ENCODE measurements at regions not wholly inside any gene's neighbourhood (a gene's known extent, or its start where the extent isn't known, plus 50 kb on each side); places are given as distances from the start of the nearest gene placed in this dataset.

DNA sequence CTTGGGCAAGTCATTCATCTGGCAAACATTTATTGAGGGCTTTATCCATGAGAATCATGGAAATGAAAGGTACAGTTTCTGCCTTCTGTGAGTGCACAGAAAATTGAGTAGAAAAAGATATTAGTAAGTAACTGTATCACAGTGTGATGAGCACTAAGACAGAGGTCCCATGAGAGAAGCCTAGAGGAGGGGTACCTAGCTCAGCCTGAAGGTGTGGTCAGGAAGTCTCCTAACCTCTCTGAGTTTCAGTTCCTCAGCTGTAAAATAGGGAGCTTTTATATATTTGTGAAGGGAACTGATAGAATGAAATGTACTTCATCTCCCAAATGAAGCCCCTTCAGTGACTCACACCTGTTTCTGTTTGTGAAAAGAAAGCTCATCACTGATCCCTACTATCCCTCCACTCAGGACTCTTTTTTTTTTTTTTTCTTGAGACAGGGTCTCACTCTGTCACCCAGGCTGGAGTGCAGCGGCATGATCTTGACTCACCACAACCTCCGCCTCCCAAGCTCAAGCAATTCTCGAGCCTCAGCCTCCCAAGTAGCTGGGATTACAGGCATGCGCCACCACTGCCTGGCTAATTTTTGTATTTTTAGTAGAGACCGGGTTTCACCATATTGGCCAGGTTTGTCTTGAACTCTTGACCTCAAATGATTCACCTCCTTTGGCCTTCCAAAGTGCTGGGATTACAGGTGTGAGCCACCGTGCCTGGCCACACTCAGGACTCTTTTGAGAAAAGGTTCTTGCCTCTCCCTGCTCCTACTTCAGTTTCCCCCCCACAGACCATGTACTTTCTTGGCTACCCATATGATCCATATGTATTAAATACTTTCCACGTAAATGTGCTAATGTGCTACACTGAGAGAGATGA, 93.7 kb upstream of the FUT8 start:
- DNase-seq (ENCODE audit: low read depth) = no peak

DNA sequence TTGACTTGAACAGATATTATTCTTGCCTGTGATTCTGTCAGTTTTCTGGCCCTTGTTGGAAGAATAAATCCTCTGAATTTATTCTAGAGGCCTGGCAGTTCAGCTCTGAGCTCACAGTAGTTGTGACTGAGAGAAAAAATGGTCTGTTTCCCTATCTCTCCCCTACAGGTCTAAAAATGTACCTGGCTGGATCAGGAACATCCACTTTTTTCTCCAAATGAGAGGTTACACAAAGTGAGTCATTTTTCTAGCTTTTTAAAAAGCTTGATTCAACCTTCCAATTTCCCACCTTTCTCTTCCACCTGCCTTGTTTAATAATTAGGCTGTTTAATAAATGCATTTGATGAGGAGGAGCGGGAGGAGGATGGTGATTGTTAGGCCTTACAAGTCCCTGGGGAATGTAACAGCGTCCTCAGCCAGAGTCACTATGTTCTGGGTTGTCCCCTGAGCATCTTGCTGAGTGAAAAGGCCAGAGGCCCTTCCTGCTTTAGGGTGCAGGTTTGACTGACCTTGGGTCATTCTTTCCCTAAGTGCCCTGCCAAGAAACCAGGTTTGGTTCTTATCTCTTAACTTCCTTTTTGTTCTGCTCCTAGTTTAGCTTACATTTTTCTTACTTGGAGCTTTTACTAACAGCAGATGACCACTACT, 91.7 kb upstream of the FUT8 start:
- DNase-seq (ENCODE audit: low read depth) = no peak

DNA sequence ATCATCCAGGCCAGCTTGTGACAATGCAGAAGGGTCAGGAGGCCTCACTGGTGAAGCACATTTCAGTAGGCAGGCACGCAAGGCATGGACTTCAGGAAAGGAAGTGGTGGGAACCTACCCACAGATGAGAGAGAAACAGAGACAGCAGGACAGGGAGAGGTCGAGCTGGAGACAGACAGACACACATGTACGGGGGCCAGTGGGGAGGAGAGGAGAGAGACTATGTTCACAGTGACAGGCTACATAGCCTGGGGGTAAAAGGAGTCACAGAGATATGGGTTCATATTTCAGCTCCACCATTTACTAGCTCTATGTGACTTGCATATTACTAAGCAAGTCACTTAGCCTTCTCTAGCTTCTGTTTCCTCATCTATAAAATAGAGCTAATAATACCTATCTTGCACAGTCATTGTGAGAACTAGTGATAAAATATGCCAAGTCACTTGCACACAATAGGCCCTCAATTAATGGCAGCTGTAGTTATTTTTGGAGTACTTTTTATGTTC, 91.1 kb upstream of the FUT8 start:
- DNase-seq (ENCODE audit: low read depth) = no peak

DNA sequence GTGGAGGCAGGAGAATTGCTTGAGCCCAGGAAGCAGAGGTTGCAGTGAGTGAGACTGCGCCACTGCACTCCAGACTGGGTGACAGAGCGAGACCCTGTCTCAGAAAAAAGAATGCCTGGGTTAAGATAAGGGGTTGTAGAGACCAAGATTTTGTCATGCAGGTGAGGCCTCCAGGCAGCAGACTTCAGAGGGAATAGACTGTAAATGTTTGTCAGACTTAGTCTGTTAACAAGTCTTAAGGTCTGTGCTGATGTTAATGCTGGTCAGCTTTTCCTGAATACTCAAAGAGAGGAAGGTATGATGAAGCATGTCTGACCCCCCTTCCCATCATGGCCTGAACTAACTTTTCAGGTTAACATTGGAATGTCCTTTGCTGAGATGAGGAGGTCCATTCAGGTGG, 83.0 kb upstream of the FUT8 start:
- no peak for DNase-seq (ENCODE audit: low read depth)

DNA sequence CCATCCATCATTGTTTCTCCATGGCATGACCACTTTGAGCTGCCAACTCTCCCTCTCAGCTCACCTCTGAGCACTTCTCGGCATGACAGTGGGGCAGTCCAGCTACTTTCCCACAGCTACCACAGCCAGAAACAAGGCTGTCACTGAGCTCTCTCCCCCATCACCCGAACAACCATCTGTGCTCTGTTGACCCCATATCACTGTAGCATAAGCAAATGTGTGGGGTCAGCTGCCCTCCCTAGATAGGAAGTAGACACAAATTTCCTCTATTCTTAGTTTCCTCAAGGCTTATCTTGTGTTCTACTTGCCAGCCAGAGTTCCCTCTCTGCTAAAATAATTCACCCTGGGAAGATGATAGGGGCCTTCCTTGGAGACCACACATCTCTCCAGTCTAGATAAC, 82.6 kb upstream of the FUT8 start:
- no peak for DNase-seq (ENCODE audit: low read depth)

DNA sequence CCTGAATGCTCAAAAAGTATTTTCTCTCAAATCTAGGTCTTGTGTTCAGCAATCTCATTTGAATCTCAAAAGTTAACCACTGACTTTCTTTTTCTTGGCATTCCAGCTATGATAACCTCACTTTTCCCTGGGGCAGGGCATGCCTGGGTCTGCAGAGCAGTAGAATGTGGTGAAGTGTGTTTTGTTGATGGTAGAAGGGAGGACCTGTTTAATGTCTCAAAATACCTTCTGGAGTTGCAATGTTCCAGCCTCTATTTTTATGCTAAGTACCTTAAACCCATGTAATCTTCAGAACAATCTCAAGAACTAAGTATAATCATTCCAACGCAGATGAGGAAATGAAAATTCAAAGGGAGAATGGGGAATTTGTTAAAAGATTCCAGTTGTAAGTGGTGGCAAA, 82.1 kb upstream of the FUT8 start:
- no peak for DNase-seq (ENCODE audit: low read depth)

DNA sequence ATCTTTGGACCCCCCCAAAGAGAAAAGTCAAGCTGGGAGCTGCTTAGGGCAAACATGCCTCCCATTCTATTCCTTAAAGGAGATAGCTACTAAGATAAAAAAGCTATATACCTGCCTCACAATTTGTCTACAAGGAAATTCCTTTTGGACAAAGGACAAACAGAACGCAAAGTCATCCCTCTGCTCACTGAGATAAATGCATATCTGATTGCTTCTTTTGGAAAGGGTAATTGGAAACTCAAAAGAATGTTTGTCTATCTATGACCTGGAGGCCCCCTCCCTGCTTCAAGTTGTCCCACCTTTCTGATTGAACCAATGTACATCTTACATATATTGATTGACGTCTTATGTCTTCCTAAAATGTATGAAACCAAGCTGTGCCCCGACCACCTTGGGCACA, 80.9 kb upstream of the FUT8 start:
- DNase-seq (ENCODE audit: low read depth) = no peak

DNA sequence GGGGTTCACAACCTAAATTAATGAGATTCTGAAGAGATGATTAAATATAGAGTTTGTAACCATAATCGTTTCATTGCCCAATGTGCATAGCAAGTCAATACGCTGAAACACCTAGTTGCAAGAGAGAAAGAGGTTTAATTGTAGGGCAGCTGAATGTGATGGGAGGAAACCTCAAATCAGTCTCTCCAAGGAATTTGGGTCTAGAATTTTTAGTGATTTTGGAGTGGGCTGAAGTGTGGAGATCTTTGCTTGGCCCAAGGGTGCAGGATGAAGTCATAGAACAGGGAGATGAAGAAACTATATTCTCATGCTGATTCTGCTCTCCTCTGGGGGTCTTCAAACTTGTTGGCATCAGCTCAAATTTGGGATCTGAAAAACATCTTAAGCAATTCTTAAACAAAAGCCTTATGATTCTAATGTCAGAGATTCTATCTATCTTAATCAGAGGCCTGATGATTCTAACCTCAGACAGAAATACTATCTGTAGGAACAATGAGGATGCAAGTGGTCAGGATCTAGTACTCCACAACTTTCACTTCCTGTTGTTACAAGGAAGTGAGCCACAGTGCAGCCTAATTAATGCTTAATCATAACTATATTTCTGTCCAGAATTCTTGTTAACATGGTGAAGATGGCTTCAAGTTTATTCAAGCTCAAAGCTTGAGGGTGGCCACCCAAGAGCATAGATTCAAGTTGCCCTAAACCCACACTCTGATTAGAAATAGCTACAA, 80.2 kb upstream of the FUT8 start:
- peak; percentile 26 for DNase-seq (ENCODE audit: low read depth)

DNA sequence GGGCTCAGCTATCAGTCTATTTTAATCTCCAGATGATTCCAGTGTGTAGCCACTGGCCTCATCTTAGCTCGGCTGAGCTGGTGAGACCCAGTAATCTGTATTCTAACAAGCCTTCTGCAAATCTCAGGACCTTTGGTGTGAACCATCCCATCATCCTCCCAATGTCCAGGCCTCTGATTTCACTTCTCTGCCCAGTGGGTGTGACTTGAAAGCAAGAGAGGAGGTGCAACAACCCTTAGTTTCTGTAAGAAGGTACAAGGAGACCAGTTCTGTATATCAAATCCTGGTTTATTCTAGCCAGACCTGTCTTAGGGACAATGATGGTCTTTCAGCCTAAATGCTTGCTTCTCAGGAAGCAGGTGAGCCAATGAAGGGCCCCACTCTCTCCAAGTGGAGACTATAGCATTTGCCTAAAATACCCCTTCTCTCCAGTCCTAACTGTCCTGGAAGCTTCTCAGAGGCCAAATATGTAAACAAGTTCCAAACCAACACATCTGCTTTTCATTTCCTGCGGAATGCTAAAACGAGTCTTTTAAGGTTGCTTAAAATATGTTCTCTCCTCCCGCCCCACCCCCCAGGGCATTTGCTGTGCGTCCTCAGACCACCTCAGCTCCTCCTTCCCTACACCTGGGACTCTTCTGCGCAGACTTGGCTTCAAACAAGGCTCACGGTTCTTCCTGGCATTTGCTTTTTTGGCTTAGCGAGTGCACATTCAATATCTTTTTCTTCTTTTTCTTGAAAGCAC, 78.4 kb upstream of the FUT8 start:
- no peak for DNase-seq (ENCODE audit: low read depth)

DNA sequence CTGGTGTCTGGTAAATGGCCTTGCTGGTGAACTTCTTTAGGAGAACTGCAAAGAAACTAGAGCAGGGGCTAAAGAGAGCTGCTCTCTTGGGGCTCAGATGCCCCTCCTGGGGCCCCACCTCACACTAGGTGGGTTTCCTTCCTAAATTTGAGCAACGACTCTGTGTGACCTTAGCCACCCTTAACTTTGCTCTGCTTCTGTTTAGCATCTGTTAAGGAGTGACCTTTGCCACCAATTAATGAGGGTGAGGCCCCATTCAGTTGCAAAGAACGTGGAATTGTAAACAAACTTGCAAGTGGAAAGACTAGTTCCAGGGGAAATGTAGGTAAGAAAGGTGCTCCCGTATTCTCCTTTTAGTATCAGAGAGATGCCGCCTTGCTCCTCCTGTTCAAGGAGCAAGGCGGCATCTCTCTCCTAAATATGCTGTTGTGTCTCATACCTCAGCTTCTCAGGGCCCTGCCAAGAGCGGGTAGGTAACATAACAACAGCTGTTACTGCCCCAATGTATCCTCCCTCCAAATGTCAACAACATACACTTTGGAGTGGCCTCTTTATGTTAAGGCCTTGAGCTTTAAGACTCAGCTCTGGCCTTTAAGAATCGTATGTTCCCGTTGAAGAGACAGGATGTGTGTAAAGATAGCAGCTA, 77.6 kb upstream of the FUT8 start:
- DNase-seq (ENCODE audit: low read depth) = no peak

DNA sequence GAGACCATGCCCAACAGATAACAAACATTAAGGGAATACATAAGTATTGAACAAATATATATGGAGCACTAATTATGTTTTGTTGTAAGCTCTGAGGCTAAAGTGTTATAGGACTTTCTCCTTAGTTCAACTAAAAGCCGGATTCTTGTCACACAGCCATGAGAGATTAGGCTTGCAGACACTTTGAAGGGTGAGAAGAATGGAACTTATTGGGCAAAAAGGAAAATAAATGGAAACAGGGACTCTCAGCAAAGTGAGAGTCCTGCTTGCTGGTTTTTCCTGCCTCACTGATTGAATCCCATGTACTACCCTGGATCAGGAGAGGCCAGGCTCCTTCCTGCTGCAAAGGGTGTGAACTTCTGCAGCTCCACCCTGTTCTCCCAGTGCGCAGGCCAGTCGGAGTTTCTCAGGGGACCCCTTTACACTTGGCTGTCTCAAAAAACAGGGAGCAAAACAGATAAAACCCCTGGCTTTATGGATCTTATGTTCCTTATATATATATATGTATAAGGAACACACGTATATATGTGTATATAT, 77.1 kb upstream of the FUT8 start:
- DNase-seq (ENCODE audit: low read depth) = no peak

DNA sequence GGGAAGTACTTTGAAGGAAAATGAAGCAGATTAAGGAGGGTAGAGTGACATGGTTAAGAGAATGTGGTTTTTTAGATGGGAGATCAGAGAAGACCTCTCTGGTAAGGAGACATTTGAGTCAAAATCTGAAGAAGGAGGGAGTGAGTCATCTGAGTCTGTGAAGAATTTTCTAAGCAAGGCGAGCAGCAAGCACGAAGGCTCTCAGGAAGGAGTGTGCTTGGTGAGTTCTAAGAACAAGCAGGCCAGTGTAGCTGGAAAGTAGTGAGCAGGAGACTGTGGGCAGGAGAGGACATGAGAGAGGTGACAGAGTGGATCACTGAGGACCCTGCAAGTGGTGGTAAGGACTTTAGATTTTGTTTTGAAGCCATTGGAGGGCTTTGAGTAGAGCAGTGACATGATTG, 76.3 kb upstream of the FUT8 start:
- no peak for DNase-seq (ENCODE audit: low read depth)

DNA sequence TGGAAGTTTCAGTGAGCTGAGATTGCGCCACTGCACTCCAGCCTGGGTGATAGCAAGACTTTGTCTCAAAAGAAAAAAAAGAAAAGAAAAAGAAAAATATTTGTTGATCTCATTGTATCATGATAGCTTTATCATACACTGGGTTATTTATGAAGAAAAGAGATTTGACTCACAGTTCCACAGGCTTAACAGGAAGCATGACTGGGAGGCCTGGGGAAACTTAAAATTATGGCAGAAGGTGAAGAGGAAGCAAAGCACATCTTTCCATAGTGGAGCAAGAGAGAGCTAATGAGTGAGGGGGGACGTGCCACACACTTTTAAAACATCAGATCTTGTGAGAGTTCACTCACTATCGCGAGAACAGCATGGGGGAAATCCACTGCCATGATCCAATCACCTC, 72.7 kb upstream of the FUT8 start:
- DNase-seq (ENCODE audit: low read depth) = no peak

DNA sequence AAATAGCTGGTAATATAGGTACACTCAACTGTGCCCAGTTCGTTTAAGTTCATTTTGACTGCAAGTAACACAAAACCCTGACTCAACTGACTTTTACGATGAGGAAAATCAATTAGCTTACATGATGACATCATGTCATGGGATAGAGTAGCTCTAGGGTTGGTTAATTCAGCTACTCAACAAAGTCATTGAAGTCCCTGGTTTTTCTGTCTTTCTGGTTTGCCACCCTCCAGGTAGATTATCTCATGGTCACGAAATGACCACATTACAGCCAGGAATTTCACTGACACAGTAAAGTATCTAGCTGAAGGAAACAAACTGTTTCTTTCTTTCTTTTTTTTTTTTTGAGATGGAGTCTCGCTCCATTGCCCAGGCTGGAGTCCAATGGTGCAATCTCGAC, 68.5 kb upstream of the FUT8 start:
- no peak for DNase-seq (ENCODE audit: low read depth)

DNA sequence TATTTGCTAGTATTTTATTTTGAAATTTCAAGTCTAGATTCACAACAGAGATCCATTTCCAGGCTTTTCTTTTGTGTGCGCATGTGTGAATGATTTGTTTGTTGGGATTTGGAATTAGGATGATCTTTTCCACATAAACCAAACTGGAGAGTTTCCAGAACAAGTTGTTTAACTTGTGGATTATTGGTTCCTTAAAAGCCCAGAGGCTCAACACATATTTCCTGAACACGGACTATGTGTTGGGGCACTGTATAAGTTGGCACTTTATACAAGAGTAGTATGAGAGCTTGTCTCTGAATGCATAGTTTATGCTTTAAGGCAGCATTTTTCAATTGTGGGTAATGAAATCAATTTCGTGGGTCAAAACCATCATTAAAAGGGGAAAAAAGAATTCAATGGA, 67.3 kb upstream of the FUT8 start:
- no peak for DNase-seq (ENCODE audit: low read depth)

DNA sequence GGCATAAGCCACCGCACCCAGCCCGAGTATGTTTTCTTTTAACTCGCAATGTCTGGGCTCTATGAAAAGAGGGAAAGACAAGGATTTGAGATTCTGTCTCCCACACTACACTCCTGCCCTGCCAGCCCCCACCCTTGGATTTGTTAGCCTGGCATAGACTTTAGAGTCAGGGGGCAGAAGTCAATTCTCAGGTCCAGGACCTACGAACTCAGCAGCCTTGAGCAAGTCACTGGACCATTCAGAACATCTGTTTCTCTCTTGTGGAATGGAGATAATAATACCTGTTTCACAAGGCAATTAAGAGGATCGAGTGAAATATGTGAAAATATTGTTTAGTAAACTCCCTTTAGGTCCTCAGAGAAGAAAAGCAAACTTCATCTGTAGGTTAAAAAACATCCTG, 66.1 kb upstream of the FUT8 start:
- DNase-seq (ENCODE audit: low read depth) = no peak

DNA sequence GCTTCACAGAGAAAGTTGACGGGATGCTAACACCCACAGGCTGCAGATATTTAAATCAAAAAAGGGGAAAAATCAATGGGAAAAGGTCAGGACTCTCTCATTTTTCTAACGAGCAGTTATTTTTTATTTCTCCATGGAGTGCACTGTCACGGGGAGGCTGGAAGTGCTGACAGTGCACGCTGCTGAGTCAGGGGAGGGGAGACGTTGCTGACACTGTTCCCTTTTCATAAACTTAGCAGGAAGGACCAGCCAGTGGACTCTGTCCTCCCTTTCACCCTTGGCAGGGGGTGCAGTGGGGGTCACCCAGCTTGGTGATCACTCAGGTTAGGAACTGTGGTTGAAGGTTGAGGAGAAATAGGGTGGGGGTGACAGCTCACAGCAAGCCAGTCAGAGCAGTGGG, 65.6 kb upstream of the FUT8 start:
- DNase-seq (ENCODE audit: low read depth) = no peak

DNA sequence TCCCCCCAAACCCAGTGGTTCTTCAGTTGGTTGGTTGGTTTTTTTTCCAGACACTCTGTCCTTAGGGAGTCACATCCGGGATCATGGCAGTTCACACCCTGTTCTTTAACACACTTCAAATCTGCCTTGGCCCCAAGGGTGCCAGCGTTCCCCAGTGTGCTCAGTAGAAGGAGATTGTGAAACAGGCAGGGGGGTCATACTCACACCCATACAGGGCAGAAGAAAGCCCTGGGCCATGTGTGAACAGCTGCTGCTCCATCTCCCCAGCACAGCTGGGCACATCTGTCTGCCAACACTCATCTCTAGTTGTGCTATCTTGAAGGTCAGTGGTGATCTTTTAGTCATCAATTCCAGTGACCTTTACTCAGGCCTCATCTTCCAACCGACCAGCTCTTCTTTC, 64.4 kb upstream of the FUT8 start:
- peak; percentile 69 for DNase-seq (ENCODE audit: low read depth)

DNA sequence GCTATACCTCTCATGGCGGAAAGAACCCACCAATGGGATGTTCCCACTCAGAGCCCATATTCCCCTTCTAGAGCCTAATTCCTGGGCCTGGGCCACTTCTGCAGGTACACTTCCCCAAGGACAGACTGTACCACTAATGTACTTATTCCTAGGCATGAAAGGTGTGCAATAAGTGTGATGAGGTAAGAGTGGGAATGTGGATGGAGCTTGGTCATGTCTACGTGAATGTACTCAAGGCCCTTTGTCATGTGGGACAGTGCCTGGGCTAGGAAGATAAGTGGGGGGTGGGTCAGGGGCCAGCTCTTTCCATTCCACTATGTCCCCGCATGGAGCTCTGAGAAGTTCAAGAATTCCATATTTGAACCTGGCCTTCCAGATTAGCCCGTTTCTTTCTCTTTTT, 63.4 kb upstream of the FUT8 start:
- DNase-seq (ENCODE audit: low read depth) = no peak

DNA sequence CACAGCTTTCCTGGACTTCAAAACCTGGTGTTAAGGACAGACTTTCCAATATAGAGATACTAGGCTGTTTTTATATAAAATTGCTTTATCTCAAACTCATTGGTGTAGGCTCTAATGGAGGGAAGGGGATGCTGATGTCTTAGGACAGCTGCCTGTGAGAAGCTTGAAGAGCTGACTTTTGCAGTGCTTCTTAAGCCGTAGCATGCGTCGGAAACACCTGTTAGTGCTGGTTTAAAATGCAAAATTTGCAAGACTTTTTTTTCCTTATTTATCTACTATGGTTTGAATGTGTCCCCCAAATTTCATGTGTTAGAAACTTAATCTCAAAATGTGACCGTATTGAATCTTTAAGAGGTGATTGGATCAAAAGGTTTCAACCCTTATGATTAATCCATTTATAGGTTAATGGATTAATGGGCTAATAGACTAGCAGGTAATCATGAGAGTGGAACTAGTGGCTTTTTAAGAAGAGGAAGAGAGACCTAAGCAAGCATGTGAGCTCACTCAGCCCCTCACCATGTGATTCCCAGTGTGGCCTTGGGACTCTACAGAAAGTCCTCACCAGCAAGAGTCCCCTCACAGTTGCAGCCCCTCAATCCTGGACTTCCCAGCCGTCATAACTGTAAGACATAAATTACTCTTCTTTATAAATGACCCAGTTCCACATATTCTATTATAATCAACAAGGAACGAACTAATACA, 60.9 kb upstream of the FUT8 start:
- DNase-seq (ENCODE audit: low read depth) = no peak

All from LHCN-M2 (cell line).